BE2C (cell line): ENCODE measurements at regions not wholly inside any gene's neighbourhood (a gene's known extent, or its start where the extent isn't known, plus 50 kb on each side); places are given as distances from the start of the nearest gene placed in this dataset.

ENCODE experiments used
- DNase-seq: peaks from one replicate; pipeline ENCODE4 v3.0.0-alpha.2; 2020
- H3K27me3 ChIP-seq: fragments of 250-450 bp; sonication (Bioruptor Pico); 2 replicates; pipeline ENCODE4 v1.5.1; 2020; ENCODE audit warnings: mild to moderate bottlenecking
- H3K36me3 ChIP-seq: fragments of 250-450 bp; sonication (Bioruptor Pico); 2 replicates; pipeline ENCODE4 v1.5.1; 2020; ENCODE audit warnings: mild to moderate bottlenecking
- H3K4me1 ChIP-seq: fragments of 250-450 bp; sonication (Bioruptor Pico); 2 replicates; pipeline ENCODE4 v1.5.1; 2020
- H3K4me3 ChIP-seq: 2 replicates; pipeline ENCODE4 v1.5.1; 2011; ENCODE audit warnings: low read depth, low read length
- H3K9me3 ChIP-seq: fragments of 250-450 bp; sonication (Bioruptor Pico); 2 replicates; pipeline ENCODE4 v1.5.1; 2020
- TF ChIP-seq, protein P1 (sequence below): IDR thresholded peaks from 2 replicates; pipeline ENCODE4 v1.5.1; 2012; ENCODE audit warnings: mild to moderate bottlenecking, low read depth, low read length

DNA sequence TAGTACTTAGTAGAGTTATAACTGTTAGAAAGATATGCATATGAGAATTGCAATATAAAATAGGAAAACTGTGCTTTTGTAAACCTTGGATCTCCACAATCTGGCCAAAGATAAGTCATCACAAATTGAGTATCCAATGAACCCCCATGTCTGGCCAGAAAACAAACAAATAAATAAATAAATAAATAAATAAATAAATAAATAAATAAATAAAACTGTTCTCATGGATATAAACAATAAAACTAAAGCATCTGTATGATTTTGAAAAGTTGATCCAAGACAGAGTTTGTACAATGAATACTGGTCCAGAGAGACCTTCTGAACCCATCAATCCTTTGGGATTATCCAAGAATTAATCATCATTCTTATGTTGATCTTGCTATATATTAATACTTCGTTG lies 367.6 kb upstream of the CDH9 start:
- H3K4me3 ChIP-seq: no peak overlapping the region
- TF ChIP-seq, protein P1, sequence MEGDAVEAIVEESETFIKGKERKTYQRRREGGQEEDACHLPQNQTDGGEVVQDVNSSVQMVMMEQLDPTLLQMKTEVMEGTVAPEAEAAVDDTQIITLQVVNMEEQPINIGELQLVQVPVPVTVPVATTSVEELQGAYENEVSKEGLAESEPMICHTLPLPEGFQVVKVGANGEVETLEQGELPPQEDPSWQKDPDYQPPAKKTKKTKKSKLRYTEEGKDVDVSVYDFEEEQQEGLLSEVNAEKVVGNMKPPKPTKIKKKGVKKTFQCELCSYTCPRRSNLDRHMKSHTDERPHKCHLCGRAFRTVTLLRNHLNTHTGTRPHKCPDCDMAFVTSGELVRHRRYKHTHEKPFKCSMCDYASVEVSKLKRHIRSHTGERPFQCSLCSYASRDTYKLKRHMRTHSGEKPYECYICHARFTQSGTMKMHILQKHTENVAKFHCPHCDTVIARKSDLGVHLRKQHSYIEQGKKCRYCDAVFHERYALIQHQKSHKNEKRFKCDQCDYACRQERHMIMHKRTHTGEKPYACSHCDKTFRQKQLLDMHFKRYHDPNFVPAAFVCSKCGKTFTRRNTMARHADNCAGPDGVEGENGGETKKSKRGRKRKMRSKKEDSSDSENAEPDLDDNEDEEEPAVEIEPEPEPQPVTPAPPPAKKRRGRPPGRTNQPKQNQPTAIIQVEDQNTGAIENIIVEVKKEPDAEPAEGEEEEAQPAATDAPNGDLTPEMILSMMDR: no peak
- H3K36me3 ChIP-seq: no peaks in the 10 kb centered on the region
- H3K9me3 ChIP-seq: no peaks in the 10 kb centered on the region
- no peak for DNase-seq
- no peaks in the 10 kb centered on the region for H3K27me3 ChIP-seq
- no peaks in the 10 kb centered on the region; the same call in 1 of the 2 replicates for H3K4me1 ChIP-seq

DNA sequence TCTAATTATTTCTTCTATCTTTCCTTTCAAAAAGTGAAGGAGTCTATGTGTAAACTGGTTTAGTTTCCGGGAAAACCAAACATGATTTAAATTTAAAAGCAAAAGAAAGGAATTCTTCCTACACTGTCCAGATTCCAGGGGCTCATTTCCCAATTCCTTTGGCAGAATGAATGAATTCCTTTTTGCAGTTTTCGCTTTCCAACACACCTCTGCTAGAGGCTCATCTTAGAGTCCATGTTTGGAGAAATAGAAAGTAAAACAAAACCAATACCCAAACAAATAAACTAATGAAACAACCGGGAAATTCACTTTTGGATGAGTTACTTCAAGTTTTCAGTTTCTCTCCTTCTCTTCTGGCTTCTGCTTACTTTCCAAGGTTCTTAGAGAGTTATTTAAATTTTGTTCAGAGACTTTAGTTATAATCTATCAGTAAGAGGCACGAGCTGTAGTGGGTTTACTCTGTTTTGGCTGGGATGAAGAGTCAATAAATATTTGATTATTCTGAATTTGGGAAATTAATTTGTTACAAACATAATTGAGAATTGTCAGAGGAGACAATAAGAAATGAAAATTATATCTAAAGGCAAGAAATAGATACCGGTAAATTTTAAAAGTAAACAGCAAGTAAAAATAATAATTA lies 365.0 kb upstream of the CDH9 start:
- Histone ChIP-seq H3K27me3 (no peaks in the 10 kb centered on the region), H3K4me3 (peak overlapping the region; percentile 10; the same call in 1 of the 2 replicates), H3K36me3 (no peaks in the 10 kb centered on the region), H3K4me1 (no peaks in the 10 kb centered on the region), H3K9me3 (no peaks in the 10 kb centered on the region)
- TF ChIP-seq, protein P1: no peak
- DNase-seq: no peak

DNA sequence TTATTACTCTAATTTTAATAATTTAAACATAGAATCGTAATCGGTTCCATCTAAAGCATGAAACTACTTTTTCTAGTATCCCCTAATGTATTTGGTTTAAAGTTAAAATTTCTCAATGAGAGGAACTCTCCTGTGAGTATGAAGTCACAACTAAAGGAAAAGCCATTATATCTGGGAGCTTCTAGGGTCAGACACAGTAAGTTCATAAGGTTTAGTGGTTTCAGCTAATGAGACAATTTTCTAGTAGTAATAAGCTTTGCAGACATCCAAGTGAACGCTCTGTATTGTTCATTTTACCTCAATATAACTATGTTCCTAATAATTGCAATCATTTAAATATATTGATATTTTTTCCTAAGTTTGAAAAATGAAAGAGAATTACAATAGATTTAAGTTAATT lies 364.4 kb upstream of the CDH9 start:
- TF ChIP-seq, protein P1: no peak
- H3K4me1 ChIP-seq: no peaks in the 10 kb centered on the region
- no peaks in the 10 kb centered on the region for H3K27me3 ChIP-seq
- no peaks in the 10 kb centered on the region for H3K9me3 ChIP-seq
- no peaks in the 10 kb centered on the region for H3K36me3 ChIP-seq
- no peak overlapping the region for H3K4me3 ChIP-seq
- no peak for DNase-seq

DNA sequence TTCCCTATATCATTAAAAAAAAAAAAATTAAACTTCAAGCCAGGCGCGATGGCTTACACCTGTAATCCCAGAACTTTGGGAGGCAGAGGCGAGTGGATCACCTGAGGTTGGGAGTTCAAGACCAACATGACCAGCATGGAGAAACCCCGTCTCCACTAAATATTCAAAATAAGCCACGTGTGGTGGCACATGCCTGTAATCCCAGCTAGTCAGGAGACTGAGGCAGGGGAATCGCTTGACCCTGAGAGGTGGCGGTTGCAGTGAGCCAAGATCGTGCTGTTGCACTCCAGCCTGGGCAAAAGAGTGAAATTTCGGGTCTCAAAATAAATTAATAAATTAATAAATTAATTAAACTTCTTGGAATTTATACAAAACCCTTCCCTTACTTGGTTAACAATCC lies 358.6 kb upstream of the CDH9 start:
- Histone ChIP-seq H3K36me3 (no peaks in the 10 kb centered on the region), H3K9me3 (no peaks in the 10 kb centered on the region), H3K4me1 (no peaks in the 10 kb centered on the region), H3K27me3 (no peaks in the 10 kb centered on the region), H3K4me3 (no peak overlapping the region)
- DNase-seq: no peak
- TF ChIP-seq, protein P1: no peak

DNA sequence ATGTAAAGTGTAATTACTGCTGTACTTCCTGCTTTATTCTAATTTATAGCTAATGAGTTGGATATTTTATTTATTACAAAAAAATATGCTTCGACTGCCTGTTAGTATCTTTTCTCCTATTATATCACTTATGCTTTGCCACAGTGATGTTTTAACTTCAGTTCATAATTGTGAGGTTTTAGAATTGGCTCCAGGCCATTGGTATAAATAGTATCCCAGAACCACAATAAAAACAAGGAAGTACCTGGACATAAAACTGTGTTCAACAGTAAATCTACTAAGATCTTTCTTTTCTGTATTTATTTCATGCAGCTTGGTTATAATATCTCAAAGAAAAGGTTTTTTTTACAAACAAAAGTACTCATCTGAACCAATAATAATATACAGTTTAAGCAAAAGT lies 354.3 kb upstream of the CDH9 start:
- H3K9me3 ChIP-seq: no peaks in the 10 kb centered on the region
- no peaks in the 10 kb centered on the region for H3K27me3 ChIP-seq
- TF ChIP-seq, protein P1: no peak
- H3K4me1 ChIP-seq: no peaks in the 10 kb centered on the region; the same call in 1 of the 2 replicates
- no peaks in the 10 kb centered on the region for H3K36me3 ChIP-seq
- DNase-seq: no peak
- no peak overlapping the region for H3K4me3 ChIP-seq

DNA sequence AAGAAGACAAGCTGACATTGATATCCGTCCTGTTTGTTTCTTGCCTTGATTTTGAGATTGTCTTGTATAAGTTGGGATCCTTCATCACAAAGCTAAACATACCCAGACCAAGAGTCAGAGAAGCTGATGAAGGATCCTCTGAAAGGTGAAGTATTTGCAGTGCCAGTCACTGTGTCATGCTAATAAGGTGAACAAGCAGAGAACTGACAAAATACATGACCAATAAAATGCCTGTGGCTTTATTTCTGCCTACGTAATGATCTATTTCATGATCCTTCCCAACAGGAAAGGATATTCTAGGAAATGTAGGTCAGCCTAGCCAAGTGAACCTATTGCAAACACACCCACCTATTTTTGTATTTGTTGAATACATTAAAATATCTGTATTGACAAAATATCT lies 351.3 kb upstream of the CDH9 start:
- no peaks in the 10 kb centered on the region for H3K36me3 ChIP-seq
- H3K9me3 ChIP-seq: no peaks in the 10 kb centered on the region
- no peaks in the 10 kb centered on the region; the same call in 1 of the 2 replicates for H3K4me1 ChIP-seq
- no peaks in the 10 kb centered on the region for H3K27me3 ChIP-seq
- no peak for DNase-seq
- TF ChIP-seq, protein P1: no peak
- H3K4me3 ChIP-seq: no peak overlapping the region
